Suprapubic skin (tissue), 4 donors: ENCODE measurements at regions not wholly inside any gene's neighbourhood (a gene's known extent, or its start where the extent isn't known, plus 50 kb on each side); places are given as distances from the start of the nearest gene placed in this dataset.

Experiments
- DNase-seq, 2 donors: peaks; one replicate each; pipeline ENCODE4 v3.0.0-alpha.2; 2019; ENCODE audit warnings: low spot score in 2 of 2
- H3K27ac ChIP-seq: fragments of 200-600 bp; sonication (generic); one replicate; pipeline ENCODE4 v1.5.1; 2019
- H3K27me3 ChIP-seq: fragments of 200-600 bp; sonication (generic); one replicate; pipeline ENCODE4 v1.5.1; 2019
- H3K36me3 ChIP-seq: fragments of 200-600 bp; sonication (generic); one replicate; pipeline ENCODE4 v1.5.1; 2019
- H3K4me1 ChIP-seq: fragments of 200-600 bp; sonication (generic); one replicate; pipeline ENCODE4 v1.5.1; 2019
- H3K4me3 ChIP-seq: fragments of 200-600 bp; sonication (generic); one replicate; pipeline ENCODE4 v1.5.1; 2019; ENCODE audit warnings: mild to moderate bottlenecking
- H3K9me3 ChIP-seq: fragments of 200-600 bp; sonication (generic); one replicate; pipeline ENCODE4 v1.5.1; 2019
- EP300 ChIP-seq: sonication (generic); formaldehyde crosslinking; IDR thresholded peaks from one replicate; pipeline ENCODE4 v1.6.1; 2017; ENCODE audit warnings: antibody characterized with exemption
- POLR2A ChIP-seq, 2 donors: fragments of 450-650 bp; IDR thresholded peaks; one replicate each; pipeline ENCODE4 v1.6.1; 2017; ENCODE audit warnings: antibody characterized with exemption in 2 of 2, mild to moderate bottlenecking in 2 of 2, moderate library complexity in 2 of 2
- POLR2AphosphoS5 ChIP-seq, 3 donors: sonication (generic); formaldehyde crosslinking; IDR thresholded peaks; one replicate each; pipeline ENCODE4 v1.6.1; 2017; ENCODE audit warnings: antibody characterized with exemption in 3 of 3
- WGBS: methylation state at CpG from one replicate; pipeline ENCODE4 v1.1.5; 2018; 5-methylcytosine and 5-hydroxymethylcytosine counted together
- TF ChIP-seq, protein P1 (sequence below), 2 donors: fragments of 200-600 bp in 1 of 2; fragments of 450-650 bp in 1 of 2; sonication (generic) in 1 of 2; IDR thresholded peaks; one replicate each; pipeline ENCODE4 v1.5.1; 2016 to 2019; ENCODE audit warnings: antibody characterized with exemption in 2 of 2, mild to moderate bottlenecking in 1 of 2, moderate library complexity in 1 of 2

DNA sequence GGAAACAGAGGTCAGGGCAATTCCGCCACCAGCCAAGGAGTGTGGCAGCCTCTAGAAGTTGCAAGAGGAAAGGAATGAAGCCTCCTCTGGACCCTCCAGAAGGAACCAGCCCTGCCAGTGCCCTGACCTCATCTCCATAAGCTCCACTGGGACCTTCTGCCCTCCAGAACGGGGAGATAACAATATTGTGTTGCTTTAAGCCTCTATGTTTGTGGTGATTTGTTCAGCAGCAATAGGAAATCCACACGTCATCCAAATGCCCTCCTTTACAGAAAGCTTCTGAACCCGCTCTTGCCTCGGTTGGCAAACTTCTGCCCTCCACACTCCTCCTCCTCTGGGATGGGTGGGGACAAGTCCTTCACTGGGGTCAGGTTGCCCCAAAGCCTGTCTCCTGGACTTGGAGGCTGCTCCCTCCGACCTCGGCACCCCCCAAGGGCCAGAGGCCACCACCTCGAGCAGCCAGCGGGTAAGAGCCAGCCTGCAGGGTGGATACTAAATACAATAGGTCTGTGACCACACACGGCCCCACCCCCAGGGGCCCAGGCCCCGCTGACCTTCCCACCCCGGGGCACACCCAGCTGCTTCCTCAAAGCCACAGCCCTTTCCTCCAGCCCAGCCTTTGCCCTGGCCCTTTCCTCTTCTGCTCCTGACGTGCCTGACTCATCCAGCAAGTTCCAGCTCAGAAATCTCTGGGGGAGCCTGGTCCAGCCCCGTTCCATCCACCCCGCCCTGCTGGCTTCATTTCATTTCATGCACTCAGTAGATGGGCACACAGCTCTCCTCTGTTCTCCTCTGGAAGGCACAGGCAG, 58.7 kb upstream of the NCOR2 start:
- no peaks in the 10 kb centered on the region for H3K27me3 ChIP-seq
- TF ChIP-seq POLR2A (IDR thresholded peaks at IDR 0.05): peak in 1 of 2 donors; percentile 16
- TF ChIP-seq, protein P1, sequence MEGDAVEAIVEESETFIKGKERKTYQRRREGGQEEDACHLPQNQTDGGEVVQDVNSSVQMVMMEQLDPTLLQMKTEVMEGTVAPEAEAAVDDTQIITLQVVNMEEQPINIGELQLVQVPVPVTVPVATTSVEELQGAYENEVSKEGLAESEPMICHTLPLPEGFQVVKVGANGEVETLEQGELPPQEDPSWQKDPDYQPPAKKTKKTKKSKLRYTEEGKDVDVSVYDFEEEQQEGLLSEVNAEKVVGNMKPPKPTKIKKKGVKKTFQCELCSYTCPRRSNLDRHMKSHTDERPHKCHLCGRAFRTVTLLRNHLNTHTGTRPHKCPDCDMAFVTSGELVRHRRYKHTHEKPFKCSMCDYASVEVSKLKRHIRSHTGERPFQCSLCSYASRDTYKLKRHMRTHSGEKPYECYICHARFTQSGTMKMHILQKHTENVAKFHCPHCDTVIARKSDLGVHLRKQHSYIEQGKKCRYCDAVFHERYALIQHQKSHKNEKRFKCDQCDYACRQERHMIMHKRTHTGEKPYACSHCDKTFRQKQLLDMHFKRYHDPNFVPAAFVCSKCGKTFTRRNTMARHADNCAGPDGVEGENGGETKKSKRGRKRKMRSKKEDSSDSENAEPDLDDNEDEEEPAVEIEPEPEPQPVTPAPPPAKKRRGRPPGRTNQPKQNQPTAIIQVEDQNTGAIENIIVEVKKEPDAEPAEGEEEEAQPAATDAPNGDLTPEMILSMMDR (IDR thresholded peaks at IDR 0.05): no peak
- TF ChIP-seq EP300: no peak
- TF ChIP-seq POLR2AphosphoS5 (IDR thresholded peaks at IDR 0.05): peak in 1 of 3 donors; percentile 53
- WGBS: 34% methylated on average over 15 of the region's 15 CpGs
- peaks cover 39% of the 10 kb centered on the region for H3K4me1 ChIP-seq
- H3K36me3 ChIP-seq: no peaks in the 10 kb centered on the region
- peak overlapping the region; percentile 78 for H3K27ac ChIP-seq
- H3K4me3 ChIP-seq: no peak overlapping the region
- peak; percentile 93 to 94 for DNase-seq
- no peaks in the 10 kb centered on the region for H3K9me3 ChIP-seq

DNA sequence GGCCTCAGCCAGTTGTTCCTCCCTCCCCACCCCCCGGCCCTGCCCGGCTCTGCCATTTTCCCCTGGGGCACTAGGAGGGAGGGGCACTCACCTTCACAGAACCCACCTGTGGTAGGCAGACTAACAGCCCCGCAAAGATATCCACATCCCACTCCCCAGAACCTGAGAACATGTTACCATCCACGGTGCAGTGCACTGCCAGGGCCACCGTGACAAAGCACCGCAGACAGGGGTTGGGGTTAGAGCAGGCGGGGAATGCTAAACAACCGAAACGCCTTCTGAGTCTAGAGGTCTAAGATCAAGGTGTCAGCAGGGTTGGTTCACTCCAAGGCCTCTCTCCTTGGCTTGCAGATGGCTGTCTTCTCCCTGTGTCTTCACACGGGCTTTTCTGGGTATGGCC, 57.4 kb upstream of the NCOR2 start:
- Histone ChIP-seq H3K27ac (no peak overlapping the region), H3K4me3 (no peak overlapping the region), H3K27me3 (no peaks in the 10 kb centered on the region), H3K9me3 (no peaks in the 10 kb centered on the region), H3K4me1 (peaks cover 45% of the 10 kb centered on the region), H3K36me3 (no peaks in the 10 kb centered on the region)
- DNase-seq: no peak
- WGBS: 94% methylated on average over 3 of the region's 10 CpGs
- TF ChIP-seq, protein P1 (IDR thresholded peaks at IDR 0.05): no peak
- TF ChIP-seq POLR2AphosphoS5 (IDR thresholded peaks at IDR 0.05) (no peak), EP300 (no peak), POLR2A (IDR thresholded peaks at IDR 0.05) (no peak)

DNA sequence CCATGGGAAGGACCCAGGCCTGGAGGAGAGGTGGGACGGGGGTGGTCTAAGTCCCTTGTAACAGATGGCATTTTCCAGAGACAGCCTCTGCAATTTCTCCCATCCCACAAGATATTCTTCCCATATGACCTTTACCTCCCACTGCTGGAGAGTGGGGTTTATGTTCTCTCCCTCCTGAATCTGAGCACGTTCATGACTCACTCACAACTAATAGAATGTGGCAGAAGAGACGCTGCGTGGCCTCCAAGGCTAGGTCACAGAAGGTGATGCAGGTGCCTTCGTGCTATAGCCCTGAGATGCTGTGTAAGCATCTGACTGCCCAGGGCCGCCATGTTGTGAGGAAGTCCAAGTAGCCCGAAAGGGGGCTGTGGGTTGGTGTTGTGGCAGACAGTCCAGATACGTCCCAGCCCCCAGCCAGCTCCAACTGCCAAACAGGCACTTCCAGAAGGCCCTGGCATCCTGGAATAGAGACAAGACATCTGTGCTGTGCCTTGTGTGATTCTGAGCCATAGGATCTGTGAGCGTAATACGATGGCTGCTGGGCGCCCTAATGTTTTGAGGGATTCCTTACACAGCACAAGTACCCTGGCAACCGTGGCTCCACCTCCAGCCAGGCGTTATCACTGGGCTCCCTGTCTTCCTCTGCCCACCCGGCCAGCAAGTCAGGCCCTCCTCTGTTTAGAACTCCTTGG, 56.1 kb upstream of the NCOR2 start:
- no peak for DNase-seq
- no peaks in the 10 kb centered on the region for H3K9me3 ChIP-seq
- no peaks in the 10 kb centered on the region for H3K36me3 ChIP-seq
- WGBS: 90% methylated on average over 13 of the region's 14 CpGs
- H3K27me3 ChIP-seq: no peaks in the 10 kb centered on the region
- H3K4me1 ChIP-seq: peaks cover 45% of the 10 kb centered on the region
- no peak for TF ChIP-seq EP300
- TF ChIP-seq POLR2A (IDR thresholded peaks at IDR 0.05): no peak
- TF ChIP-seq, protein P1 (IDR thresholded peaks at IDR 0.05): no peak
- no peak for TF ChIP-seq POLR2AphosphoS5 (IDR thresholded peaks at IDR 0.05)
- no peak overlapping the region for H3K27ac ChIP-seq
- no peak overlapping the region for H3K4me3 ChIP-seq

DNA sequence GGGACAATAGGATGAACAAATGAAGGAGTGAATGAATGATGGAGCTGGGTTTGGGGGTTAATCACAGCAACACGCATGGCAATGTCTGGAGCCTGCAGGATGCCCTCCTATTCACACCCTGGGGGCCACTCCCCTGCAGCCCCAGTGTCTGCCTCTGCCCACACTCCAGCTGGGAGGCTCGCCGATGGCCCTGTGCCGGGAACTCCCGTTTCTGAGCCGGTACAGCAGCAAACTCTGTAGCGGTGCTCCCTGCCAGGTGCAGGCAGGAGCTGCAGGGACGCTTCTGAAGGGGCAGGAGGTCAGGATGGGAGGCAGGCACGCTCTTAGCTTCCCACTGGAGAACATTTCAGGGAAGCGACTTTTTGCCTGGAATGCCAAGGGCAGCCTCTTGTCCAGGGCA, 55.4 kb upstream of the NCOR2 start:
- H3K27ac ChIP-seq: no peak overlapping the region
- H3K36me3 ChIP-seq: no peaks in the 10 kb centered on the region
- peaks cover 45% of the 10 kb centered on the region for H3K4me1 ChIP-seq
- 68% methylated on average over 2 of the region's 10 CpGs for WGBS
- no peak for DNase-seq
- H3K4me3 ChIP-seq: no peak overlapping the region
- TF ChIP-seq, protein P1 (IDR thresholded peaks at IDR 0.05): no peak
- TF ChIP-seq POLR2A (IDR thresholded peaks at IDR 0.05) (no peak), POLR2AphosphoS5 (IDR thresholded peaks at IDR 0.05) (no peak), EP300 (no peak)
- H3K9me3 ChIP-seq: no peaks in the 10 kb centered on the region
- H3K27me3 ChIP-seq: no peaks in the 10 kb centered on the region

DNA sequence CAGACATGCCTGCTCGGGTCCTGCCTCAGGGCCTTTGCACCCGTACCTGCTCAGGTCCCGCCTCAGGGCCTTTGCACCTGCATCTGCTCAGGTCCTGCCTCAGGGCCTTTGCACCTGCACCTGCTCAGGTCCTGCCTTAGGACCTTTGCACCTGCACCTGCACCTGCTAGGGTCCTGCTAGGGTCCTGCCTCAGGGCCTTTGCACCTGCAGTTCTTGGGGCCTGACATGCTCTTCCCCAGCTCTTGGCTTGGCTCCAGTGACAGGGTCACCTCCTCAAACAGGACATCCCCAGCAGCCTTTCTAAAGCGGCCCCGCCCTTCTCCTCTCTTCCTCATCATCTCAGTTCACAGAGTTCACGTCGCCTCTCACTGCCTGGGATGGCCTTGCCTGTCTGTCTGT, 54.9 kb upstream of the NCOR2 start:
- no peaks in the 10 kb centered on the region for H3K27me3 ChIP-seq
- H3K27ac ChIP-seq: no peak overlapping the region
- 73% methylated on average over 7 of the region's 7 CpGs for WGBS
- no peaks in the 10 kb centered on the region for H3K36me3 ChIP-seq
- DNase-seq: no peak
- H3K4me3 ChIP-seq: no peak overlapping the region
- H3K4me1 ChIP-seq: peaks cover 41% of the 10 kb centered on the region
- TF ChIP-seq POLR2A (IDR thresholded peaks at IDR 0.05) (no peak), POLR2AphosphoS5 (IDR thresholded peaks at IDR 0.05) (no peak), EP300 (no peak)
- TF ChIP-seq, protein P1 (IDR thresholded peaks at IDR 0.05): no peak
- no peaks in the 10 kb centered on the region for H3K9me3 ChIP-seq
